HEK293 (cell line): ENCODE measurements at regions not wholly inside any gene's neighbourhood (a gene's known extent, or its start where the extent isn't known, plus 50 kb on each side); places are given as distances from the start of the nearest gene placed in this dataset.

Experiments used
- CTCF ChIA-PET: fragments of 350-600 bp; formaldehyde crosslinking; extraction: SDS; loops from one replicate; lab custom pipeline; 2021; ENCODE audit warnings: antibody characterized with exemption; lab: Yijun Ruan, JAX
- POLR2A ChIA-PET: fragments of 300-600 bp; formaldehyde crosslinking; extraction: SDS; loops from one replicate; lab custom pipeline; 2020; ENCODE audit warnings: antibody characterized with exemption, inconsistent platforms; lab: Yijun Ruan, JAX
- H3K27ac ChIP-seq: fragments of 200-500 bp; sonication (Bioruptor generic); 2 replicates; pipeline ENCODE4 v1.5.1; 2014; ENCODE audit warnings: low read depth, low read length, control low read depth, inconsistent platforms; ENCODE audit errors: extremely low read depth
- H3K36me3 ChIP-seq, 2 experiments: fragments of 200-500 bp in 1 of 2; sonication (Bioruptor generic) in 1 of 2; 1 replicate in 1 of 2; 2 replicates in 1 of 2; pipeline ENCODE4 v1.5.1; 2014 to 2017; ENCODE audit warnings: inconsistent platforms in 2 of 2, low read length in 2 of 2; ENCODE audit not compliant: control insufficient read depth in 2 of 2, insufficient read depth in 1 of 2
- H3K4me1 ChIP-seq: fragments of 200-500 bp; sonication (Bioruptor generic); 2 replicates; pipeline ENCODE4 v1.5.1; 2014; ENCODE audit warnings: mild to moderate bottlenecking, low read length, inconsistent platforms; ENCODE audit not compliant: control insufficient read depth, insufficient read depth
- H3K4me3 ChIP-seq: 2 replicates; pipeline ENCODE4 v1.5.1; 2011; ENCODE audit warnings: low read depth, mild to moderate bottlenecking, control low read depth, low read length, moderate library complexity
- H3K9me3 ChIP-seq: fragments of 200-500 bp; sonication (Bioruptor generic); 2 replicates; pipeline ENCODE4 v1.5.1; 2014; ENCODE audit warnings: low read depth, low read length, inconsistent platforms; ENCODE audit not compliant: control insufficient read depth, insufficient read depth
- HOXD13 ChIP-seq: sonication (generic); formaldehyde crosslinking; IDR thresholded peaks from 2 replicates; pipeline ENCODE4 v1.8.0; 2022; ENCODE audit warnings: missing genetic modification reagents, borderline replicate concordance
- KLF9 ChIP-seq: fragments of 450-650 bp; formaldehyde crosslinking; IDR thresholded peaks from 2 replicates; pipeline ENCODE4 v1.5.1; 2016; ENCODE audit warnings: missing biosample characterization, missing genetic modification characterization, low read depth
- MZF1 ChIP-seq: fragments of 450-650 bp; formaldehyde crosslinking; IDR thresholded peaks from 2 replicates; pipeline ENCODE4 v1.5.1; 2017; ENCODE audit warnings: missing biosample characterization, missing genetic modification characterization, borderline replicate concordance
- TRIM28 ChIP-seq: IDR thresholded peaks from 2 replicates; pipeline ENCODE4 v1.6.1; 2011; ENCODE audit warnings: low read length, control low read depth, borderline replicate concordance
- ZBTB7A ChIP-seq: fragments of 450-650 bp; formaldehyde crosslinking; IDR thresholded peaks from 2 replicates; pipeline ENCODE4 v1.5.1; 2016; ENCODE audit warnings: low read depth, missing biosample characterization, missing genetic modification characterization
- ZFP41 ChIP-seq: fragments of 450-650 bp; formaldehyde crosslinking; IDR thresholded peaks from 2 replicates; pipeline ENCODE4 v1.5.1; 2016; ENCODE audit warnings: missing biosample characterization, missing genetic modification characterization, borderline replicate concordance
- ZNF133 ChIP-seq: fragments of 450-650 bp; formaldehyde crosslinking; IDR thresholded peaks from 2 replicates; pipeline ENCODE4 v1.5.1; 2016; ENCODE audit warnings: missing biosample characterization, missing genetic modification characterization
- ZNF2 ChIP-seq: fragments of 450-650 bp; formaldehyde crosslinking; IDR thresholded peaks from 2 replicates; pipeline ENCODE4 v1.5.1; 2016; ENCODE audit warnings: missing biosample characterization, missing genetic modification characterization
- ZNF214 ChIP-seq: fragments of 450-650 bp; formaldehyde crosslinking; IDR thresholded peaks from 2 replicates; pipeline ENCODE4 v1.5.1; 2017; ENCODE audit warnings: missing biosample characterization, mild to moderate bottlenecking, missing genetic modification characterization, borderline replicate concordance
- ZNF223 ChIP-seq: fragments of 450-650 bp; formaldehyde crosslinking; IDR thresholded peaks from 2 replicates; pipeline ENCODE4 v1.5.1; 2016; ENCODE audit warnings: missing biosample characterization, missing genetic modification characterization
- ZNF354C ChIP-seq: fragments of 450-650 bp; formaldehyde crosslinking; IDR thresholded peaks from 2 replicates; pipeline ENCODE4 v1.5.1; 2016; ENCODE audit warnings: missing biosample characterization, missing genetic modification characterization, low read depth, borderline replicate concordance
- ZNF473 ChIP-seq: fragments of 450-650 bp; formaldehyde crosslinking; IDR thresholded peaks from 2 replicates; pipeline ENCODE4 v1.5.1; 2017; ENCODE audit warnings: missing biosample characterization, missing genetic modification characterization
- ZNF585B ChIP-seq: fragments of 450-650 bp; formaldehyde crosslinking; IDR thresholded peaks from 2 replicates; pipeline ENCODE4 v1.5.1; 2016; ENCODE audit warnings: missing biosample characterization, missing genetic modification characterization
- ZNF610 ChIP-seq: fragments of 450-650 bp; formaldehyde crosslinking; IDR thresholded peaks from 2 replicates; pipeline ENCODE4 v1.5.1; 2016; ENCODE audit warnings: missing biosample characterization, missing genetic modification characterization, borderline replicate concordance
- ZNF624 ChIP-seq: fragments of 450-650 bp; formaldehyde crosslinking; IDR thresholded peaks from 2 replicates; pipeline ENCODE4 v1.5.1; 2017; ENCODE audit warnings: missing biosample characterization, missing genetic modification characterization
- ZNF654 ChIP-seq: fragments of 450-650 bp; formaldehyde crosslinking; IDR thresholded peaks from 2 replicates; pipeline ENCODE4 v1.5.1; 2016; ENCODE audit warnings: low read depth, missing biosample characterization, missing genetic modification characterization
- ZNF707 ChIP-seq: fragments of 450-650 bp; formaldehyde crosslinking; IDR thresholded peaks from 2 replicates; pipeline ENCODE4 v1.5.1; 2016; ENCODE audit warnings: missing biosample characterization, missing genetic modification characterization
- ZNF785 ChIP-seq: fragments of 450-650 bp; formaldehyde crosslinking; IDR thresholded peaks from 2 replicates; pipeline ENCODE4 v1.5.1; 2016; ENCODE audit warnings: missing biosample characterization, missing genetic modification characterization
- ZNF791 ChIP-seq: fragments of 450-650 bp; formaldehyde crosslinking; IDR thresholded peaks from 2 replicates; pipeline ENCODE4 v1.5.1; 2016; ENCODE audit warnings: missing biosample characterization, missing genetic modification characterization
- ZNF830 ChIP-seq: fragments of 450-650 bp; IDR thresholded peaks from 2 replicates; pipeline ENCODE4 v1.5.0; 2018; ENCODE audit warnings: missing biosample characterization, missing genetic modification characterization, low read depth, mild to moderate bottlenecking, moderate library complexity
- ZNF837 ChIP-seq: fragments of 450-650 bp; formaldehyde crosslinking; IDR thresholded peaks from 2 replicates; pipeline ENCODE4 v1.5.1; 2016; ENCODE audit warnings: missing biosample characterization, missing genetic modification characterization
- TF ChIP-seq, protein P1 (sequence below): fragments of 450-650 bp; formaldehyde crosslinking; IDR thresholded peaks from 2 replicates; pipeline ENCODE4 v1.5.1; 2016; ENCODE audit warnings: missing biosample characterization, missing genetic modification characterization, borderline replicate concordance
- TF ChIP-seq, protein P2 (sequence below): fragments of 450-650 bp; formaldehyde crosslinking; IDR thresholded peaks from 2 replicates; pipeline ENCODE4 v1.5.1; 2017; ENCODE audit warnings: missing biosample characterization, missing genetic modification characterization
- TF ChIP-seq, protein P3 (sequence below): fragments of 450-650 bp; formaldehyde crosslinking; IDR thresholded peaks from 2 replicates; pipeline ENCODE4; 2016; ENCODE audit warnings: missing biosample characterization, missing genetic modification characterization
- TF ChIP-seq, protein P4 (sequence below): fragments of 450-650 bp; formaldehyde crosslinking; IDR thresholded peaks from 2 replicates; pipeline ENCODE4 v1.5.1; 2016; ENCODE audit warnings: missing biosample characterization, missing genetic modification characterization
- TF ChIP-seq, protein P5 (sequence below): fragments of 450-650 bp; formaldehyde crosslinking; IDR thresholded peaks from 2 replicates; pipeline ENCODE4 v1.5.1; 2016; ENCODE audit warnings: missing biosample characterization, missing genetic modification characterization

DNA sequence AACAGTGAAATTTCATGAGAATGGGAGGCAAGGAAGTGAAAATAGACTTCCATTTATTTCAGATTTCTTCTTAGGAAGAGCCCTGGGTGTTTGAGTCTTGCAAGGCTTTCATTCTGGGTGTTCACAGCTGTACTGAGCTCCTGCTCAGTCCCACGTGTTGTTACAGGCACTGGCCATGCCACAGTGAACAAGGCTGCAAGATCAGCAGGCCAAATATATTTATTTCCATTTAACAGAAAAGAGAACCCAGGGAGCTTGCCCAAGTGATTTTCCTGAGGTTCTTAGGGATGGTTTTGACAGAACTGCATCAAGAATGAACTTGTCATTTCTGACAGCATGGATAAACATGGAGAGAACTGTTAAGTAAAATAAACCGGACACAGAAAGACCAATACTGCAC, 54.5 kb upstream of the CD36 start:
- Histone ChIP-seq H3K36me3 (no peaks in the 10 kb centered on the region), H3K4me3 (no peak overlapping the region), H3K4me1 (no peaks in the 10 kb centered on the region), H3K9me3 (no peaks in the 10 kb centered on the region), H3K27ac (no peak overlapping the region)
- ChIA-PET CTCF (no interaction called here), POLR2A (no interaction called here)
- TF ChIP-seq, protein P1, sequence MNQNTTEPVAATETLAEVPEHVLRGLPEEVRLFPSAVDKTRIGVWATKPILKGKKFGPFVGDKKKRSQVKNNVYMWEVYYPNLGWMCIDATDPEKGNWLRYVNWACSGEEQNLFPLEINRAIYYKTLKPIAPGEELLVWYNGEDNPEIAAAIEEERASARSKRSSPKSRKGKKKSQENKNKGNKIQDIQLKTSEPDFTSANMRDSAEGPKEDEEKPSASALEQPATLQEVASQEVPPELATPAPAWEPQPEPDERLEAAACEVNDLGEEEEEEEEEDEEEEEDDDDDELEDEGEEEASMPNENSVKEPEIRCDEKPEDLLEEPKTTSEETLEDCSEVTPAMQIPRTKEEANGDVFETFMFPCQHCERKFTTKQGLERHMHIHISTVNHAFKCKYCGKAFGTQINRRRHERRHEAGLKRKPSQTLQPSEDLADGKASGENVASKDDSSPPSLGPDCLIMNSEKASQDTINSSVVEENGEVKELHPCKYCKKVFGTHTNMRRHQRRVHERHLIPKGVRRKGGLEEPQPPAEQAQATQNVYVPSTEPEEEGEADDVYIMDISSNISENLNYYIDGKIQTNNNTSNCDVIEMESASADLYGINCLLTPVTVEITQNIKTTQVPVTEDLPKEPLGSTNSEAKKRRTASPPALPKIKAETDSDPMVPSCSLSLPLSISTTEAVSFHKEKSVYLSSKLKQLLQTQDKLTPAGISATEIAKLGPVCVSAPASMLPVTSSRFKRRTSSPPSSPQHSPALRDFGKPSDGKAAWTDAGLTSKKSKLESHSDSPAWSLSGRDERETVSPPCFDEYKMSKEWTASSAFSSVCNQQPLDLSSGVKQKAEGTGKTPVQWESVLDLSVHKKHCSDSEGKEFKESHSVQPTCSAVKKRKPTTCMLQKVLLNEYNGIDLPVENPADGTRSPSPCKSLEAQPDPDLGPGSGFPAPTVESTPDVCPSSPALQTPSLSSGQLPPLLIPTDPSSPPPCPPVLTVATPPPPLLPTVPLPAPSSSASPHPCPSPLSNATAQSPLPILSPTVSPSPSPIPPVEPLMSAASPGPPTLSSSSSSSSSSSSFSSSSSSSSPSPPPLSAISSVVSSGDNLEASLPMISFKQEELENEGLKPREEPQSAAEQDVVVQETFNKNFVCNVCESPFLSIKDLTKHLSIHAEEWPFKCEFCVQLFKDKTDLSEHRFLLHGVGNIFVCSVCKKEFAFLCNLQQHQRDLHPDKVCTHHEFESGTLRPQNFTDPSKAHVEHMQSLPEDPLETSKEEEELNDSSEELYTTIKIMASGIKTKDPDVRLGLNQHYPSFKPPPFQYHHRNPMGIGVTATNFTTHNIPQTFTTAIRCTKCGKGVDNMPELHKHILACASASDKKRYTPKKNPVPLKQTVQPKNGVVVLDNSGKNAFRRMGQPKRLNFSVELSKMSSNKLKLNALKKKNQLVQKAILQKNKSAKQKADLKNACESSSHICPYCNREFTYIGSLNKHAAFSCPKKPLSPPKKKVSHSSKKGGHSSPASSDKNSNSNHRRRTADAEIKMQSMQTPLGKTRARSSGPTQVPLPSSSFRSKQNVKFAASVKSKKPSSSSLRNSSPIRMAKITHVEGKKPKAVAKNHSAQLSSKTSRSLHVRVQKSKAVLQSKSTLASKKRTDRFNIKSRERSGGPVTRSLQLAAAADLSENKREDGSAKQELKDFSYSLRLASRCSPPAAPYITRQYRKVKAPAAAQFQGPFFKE (tag by site-specific recombination): no peak
- no peak for TF ChIP-seq HOXD13
- TF ChIP-seq ZNF585B (tag by site-specific recombination): no peak
- no peak for TF ChIP-seq ZNF624 (tag by site-specific recombination)
- TF ChIP-seq, protein P2, sequence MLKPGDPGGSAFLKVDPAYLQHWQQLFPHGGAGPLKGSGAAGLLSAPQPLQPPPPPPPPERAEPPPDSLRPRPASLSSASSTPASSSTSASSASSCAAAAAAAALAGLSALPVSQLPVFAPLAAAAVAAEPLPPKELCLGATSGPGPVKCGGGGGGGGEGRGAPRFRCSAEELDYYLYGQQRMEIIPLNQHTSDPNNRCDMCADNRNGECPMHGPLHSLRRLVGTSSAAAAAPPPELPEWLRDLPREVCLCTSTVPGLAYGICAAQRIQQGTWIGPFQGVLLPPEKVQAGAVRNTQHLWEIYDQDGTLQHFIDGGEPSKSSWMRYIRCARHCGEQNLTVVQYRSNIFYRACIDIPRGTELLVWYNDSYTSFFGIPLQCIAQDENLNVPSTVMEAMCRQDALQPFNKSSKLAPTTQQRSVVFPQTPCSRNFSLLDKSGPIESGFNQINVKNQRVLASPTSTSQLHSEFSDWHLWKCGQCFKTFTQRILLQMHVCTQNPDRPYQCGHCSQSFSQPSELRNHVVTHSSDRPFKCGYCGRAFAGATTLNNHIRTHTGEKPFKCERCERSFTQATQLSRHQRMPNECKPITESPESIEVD (tag by site-specific recombination): no peak
- TF ChIP-seq, protein P3, sequence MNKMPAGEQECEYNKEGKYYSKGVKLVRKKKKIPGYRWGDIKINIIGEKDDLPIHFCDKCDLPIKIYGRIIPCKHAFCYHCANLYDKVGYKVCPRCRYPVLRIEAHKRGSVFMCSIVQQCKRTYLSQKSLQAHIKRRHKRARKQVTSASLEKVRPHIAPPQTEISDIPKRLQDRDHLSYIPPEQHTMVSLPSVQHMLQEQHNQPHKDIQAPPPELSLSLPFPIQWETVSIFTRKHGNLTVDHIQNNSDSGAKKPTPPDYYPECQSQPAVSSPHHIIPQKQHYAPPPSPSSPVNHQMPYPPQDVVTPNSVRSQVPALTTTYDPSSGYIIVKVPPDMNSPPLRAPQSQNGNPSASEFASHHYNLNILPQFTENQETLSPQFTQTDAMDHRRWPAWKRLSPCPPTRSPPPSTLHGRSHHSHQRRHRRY (tag by site-specific recombination): no peak
- TF ChIP-seq ZBTB7A (tag by site-specific recombination): no peak
- no peak for TF ChIP-seq ZNF785
- no peak for TF ChIP-seq ZNF223 (tag by site-specific recombination)
- TF ChIP-seq ZNF654 (tag by site-specific recombination): no peak
- no peak for TF ChIP-seq ZNF830 (tag by site-specific recombination)
- no peak for TF ChIP-seq ZNF473 (tag by site-specific recombination)
- TF ChIP-seq ZNF837 (tag by site-specific recombination): no peak
- no peak for TF ChIP-seq KLF9 (tag by site-specific recombination)
- TF ChIP-seq ZFP41 (tag by site-specific recombination): no peak
- no peak for TF ChIP-seq TRIM28
- no peak for TF ChIP-seq ZNF214 (tag by site-specific recombination)
- TF ChIP-seq ZNF610: no peak
- TF ChIP-seq ZNF2 (tag by site-specific recombination): no peak

DNA sequence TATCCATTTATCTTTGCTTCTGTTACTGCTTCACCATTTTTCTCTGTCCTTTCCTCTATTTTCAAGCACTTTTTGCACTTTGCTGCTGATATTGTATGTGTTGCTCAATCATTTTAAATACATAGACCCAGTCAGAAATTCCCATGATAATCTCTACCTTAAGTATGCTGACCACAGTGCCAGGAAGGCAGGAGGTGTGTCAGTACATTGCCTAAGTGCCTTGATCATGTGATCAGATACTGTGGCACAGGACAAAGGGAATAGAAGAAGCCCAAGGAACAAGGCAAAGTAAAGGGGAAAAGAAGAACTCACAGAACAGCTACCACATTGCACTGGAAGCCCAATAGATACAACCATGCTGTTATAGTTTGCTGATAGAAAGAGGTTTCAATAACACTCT, 53.7 kb upstream of the CD36 start:
- no peak overlapping the region for H3K27ac ChIP-seq
- POLR2A ChIA-PET: no interaction called here
- H3K4me3 ChIP-seq: no peak overlapping the region
- CTCF ChIA-PET: no interaction called here
- no peaks in the 10 kb centered on the region for H3K9me3 ChIP-seq
- no peaks in the 10 kb centered on the region for H3K4me1 ChIP-seq
- no peaks in the 10 kb centered on the region for H3K36me3 ChIP-seq
- no peak for TF ChIP-seq MZF1 (tag by site-specific recombination)
- TF ChIP-seq, protein P4, sequence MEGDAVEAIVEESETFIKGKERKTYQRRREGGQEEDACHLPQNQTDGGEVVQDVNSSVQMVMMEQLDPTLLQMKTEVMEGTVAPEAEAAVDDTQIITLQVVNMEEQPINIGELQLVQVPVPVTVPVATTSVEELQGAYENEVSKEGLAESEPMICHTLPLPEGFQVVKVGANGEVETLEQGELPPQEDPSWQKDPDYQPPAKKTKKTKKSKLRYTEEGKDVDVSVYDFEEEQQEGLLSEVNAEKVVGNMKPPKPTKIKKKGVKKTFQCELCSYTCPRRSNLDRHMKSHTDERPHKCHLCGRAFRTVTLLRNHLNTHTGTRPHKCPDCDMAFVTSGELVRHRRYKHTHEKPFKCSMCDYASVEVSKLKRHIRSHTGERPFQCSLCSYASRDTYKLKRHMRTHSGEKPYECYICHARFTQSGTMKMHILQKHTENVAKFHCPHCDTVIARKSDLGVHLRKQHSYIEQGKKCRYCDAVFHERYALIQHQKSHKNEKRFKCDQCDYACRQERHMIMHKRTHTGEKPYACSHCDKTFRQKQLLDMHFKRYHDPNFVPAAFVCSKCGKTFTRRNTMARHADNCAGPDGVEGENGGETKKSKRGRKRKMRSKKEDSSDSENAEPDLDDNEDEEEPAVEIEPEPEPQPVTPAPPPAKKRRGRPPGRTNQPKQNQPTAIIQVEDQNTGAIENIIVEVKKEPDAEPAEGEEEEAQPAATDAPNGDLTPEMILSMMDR (tag by site-specific recombination): no peak
- TF ChIP-seq ZNF133 (tag by site-specific recombination): no peak
- no peak for TF ChIP-seq HOXD13
- no peak for TF ChIP-seq ZNF354C (tag by site-specific recombination)
- TF ChIP-seq ZNF223 (tag by site-specific recombination): no peak
- no peak for TF ChIP-seq ZNF785
- TF ChIP-seq, protein P5, sequence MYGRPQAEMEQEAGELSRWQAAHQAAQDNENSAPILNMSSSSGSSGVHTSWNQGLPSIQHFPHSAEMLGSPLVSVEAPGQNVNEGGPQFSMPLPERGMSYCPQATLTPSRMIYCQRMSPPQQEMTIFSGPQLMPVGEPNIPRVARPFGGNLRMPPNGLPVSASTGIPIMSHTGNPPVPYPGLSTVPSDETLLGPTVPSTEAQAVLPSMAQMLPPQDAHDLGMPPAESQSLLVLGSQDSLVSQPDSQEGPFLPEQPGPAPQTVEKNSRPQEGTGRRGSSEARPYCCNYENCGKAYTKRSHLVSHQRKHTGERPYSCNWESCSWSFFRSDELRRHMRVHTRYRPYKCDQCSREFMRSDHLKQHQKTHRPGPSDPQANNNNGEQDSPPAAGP: no peak
- TF ChIP-seq ZNF791 (tag by site-specific recombination): no peak
- TF ChIP-seq ZNF707 (tag by site-specific recombination): no peak
